ENCODE measurements at regions not wholly inside any gene's neighbourhood (a gene's known extent, or its start where the extent isn't known, plus 50 kb on each side); places are given as distances from the start of the nearest gene placed in this dataset.
A peak's percentile ranks its signal among the peaks of the same experiment; 100 is the strongest.

GRCh38 chr6:40312213-40313015, 274.8 kb downstream of the LRFN2 start:
- Histone ChIP-seq H3K9me2 (replicated peaks; ENCODE audit: control insufficient read depth, low read length) (no peaks in the 10 kb centered on the region), H3F3A (ENCODE audit: control insufficient read depth, insufficient read depth) (no peaks in the 10 kb centered on the region), H3K27ac (ENCODE audit: low read depth, low read length) (no peak overlapping the region), H4K20me1 (ENCODE audit: control insufficient read depth, insufficient read depth, low read depth, low read length) (no peaks in the 10 kb centered on the region), H3K27me3 (ENCODE audit: control insufficient read depth, low read length) (no peaks in the 10 kb centered on the region), H3K4me2 (ENCODE audit: low read length) (no peak overlapping the region), H3K4me3 (ENCODE audit: low read length) (no peak overlapping the region), H3K36me3 (ENCODE audit: control insufficient read depth, low read length) (no peaks in the 10 kb centered on the region), H3K4me1 (ENCODE audit: control insufficient read depth, low read length) (no peaks in the 10 kb centered on the region), H3K79me2 (ENCODE audit: control insufficient read depth, low read length) (no peaks in the 10 kb centered on the region), H3K9me3 (ENCODE audit: control insufficient read depth, insufficient read depth, low read length) (no peaks in the 10 kb centered on the region)
- TF ChIP-seq EZH2phosphoT487 (IDR thresholded peaks at IDR 0.05; ENCODE audit: borderline replicate concordance, low read length) (no peak), CTCF (IDR thresholded peaks at IDR 0.05; ENCODE audit: low read depth, low read length, poor library complexity, severe bottlenecking) (no peak)

- Histone ChIP-seq H4K20me1 (ENCODE audit: control insufficient read depth, insufficient read depth, low read depth, low read length) (no peaks in the 10 kb centered on the region), H3K4me1 (ENCODE audit: control insufficient read depth, low read length) (no peaks in the 10 kb centered on the region), H3K4me2 (ENCODE audit: low read length) (no peak overlapping the region), H3K36me3 (ENCODE audit: control insufficient read depth, low read length) (no peaks in the 10 kb centered on the region), H3K9me2 (replicated peaks; ENCODE audit: control insufficient read depth, low read length) (no peaks in the 10 kb centered on the region), H3K79me2 (ENCODE audit: control insufficient read depth, low read length) (no peaks in the 10 kb centered on the region), H3K27me3 (ENCODE audit: control insufficient read depth, low read length) (no peaks in the 10 kb centered on the region), H3K9me3 (ENCODE audit: control insufficient read depth, insufficient read depth, low read length) (no peaks in the 10 kb centered on the region), H3K4me3 (ENCODE audit: low read length) (no peak overlapping the region), H3F3A (ENCODE audit: control insufficient read depth, insufficient read depth) (no peaks in the 10 kb centered on the region), H3K27ac (ENCODE audit: low read depth, low read length) (no peak overlapping the region)
- no peak for TF ChIP-seq EZH2phosphoT487 (IDR thresholded peaks at IDR 0.05; ENCODE audit: borderline replicate concordance, low read length)
- TF ChIP-seq CTCF (IDR thresholded peaks at IDR 0.05; ENCODE audit: low read depth, low read length, poor library complexity, severe bottlenecking), result peak; percentile 93
Observed at GRCh38 chr6:40308533-40309306, 278.4 kb downstream of the LRFN2 start.

GRCh38 chr6:40307712-40308111, 279.5 kb downstream of the LRFN2 start:
- no peak overlapping the region for H3K4me2 ChIP-seq (ENCODE audit: low read length)

More at GRCh38 chr6:40307712-40308111, 279.5 kb downstream of the LRFN2 start:
- no peaks in the 10 kb centered on the region for H4K20me1 ChIP-seq (ENCODE audit: control insufficient read depth, insufficient read depth, low read depth, low read length)
- H3K36me3 ChIP-seq (ENCODE audit: control insufficient read depth, low read length), result no peaks in the 10 kb centered on the region
- no peak for TF ChIP-seq CTCF (IDR thresholded peaks at IDR 0.05; ENCODE audit: low read depth, low read length, poor library complexity, severe bottlenecking)
- no peak for TF ChIP-seq EZH2phosphoT487 (IDR thresholded peaks at IDR 0.05; ENCODE audit: borderline replicate concordance, low read length)
- H3K27ac ChIP-seq (ENCODE audit: low read depth, low read length), result no peak overlapping the region
- no peak overlapping the region for H3K4me3 ChIP-seq (ENCODE audit: low read length)
- H3K9me2 ChIP-seq (replicated peaks; ENCODE audit: control insufficient read depth, low read length), result no peaks in the 10 kb centered on the region
- H3K27me3 ChIP-seq (ENCODE audit: control insufficient read depth, low read length), result no peaks in the 10 kb centered on the region
- H3K79me2 ChIP-seq (ENCODE audit: control insufficient read depth, low read length), result no peaks in the 10 kb centered on the region
- no peaks in the 10 kb centered on the region for H3F3A ChIP-seq (ENCODE audit: control insufficient read depth, insufficient read depth)
- H3K4me1 ChIP-seq (ENCODE audit: control insufficient read depth, low read length), result no peaks in the 10 kb centered on the region
- no peaks in the 10 kb centered on the region for H3K9me3 ChIP-seq (ENCODE audit: control insufficient read depth, insufficient read depth, low read length)
